ENCODE measurements at regions not wholly inside any gene's neighbourhood (a gene's known extent, or its start where the extent isn't known, plus 50 kb on each side); places are given as distances from the start of the nearest gene placed in this dataset.

DNA sequence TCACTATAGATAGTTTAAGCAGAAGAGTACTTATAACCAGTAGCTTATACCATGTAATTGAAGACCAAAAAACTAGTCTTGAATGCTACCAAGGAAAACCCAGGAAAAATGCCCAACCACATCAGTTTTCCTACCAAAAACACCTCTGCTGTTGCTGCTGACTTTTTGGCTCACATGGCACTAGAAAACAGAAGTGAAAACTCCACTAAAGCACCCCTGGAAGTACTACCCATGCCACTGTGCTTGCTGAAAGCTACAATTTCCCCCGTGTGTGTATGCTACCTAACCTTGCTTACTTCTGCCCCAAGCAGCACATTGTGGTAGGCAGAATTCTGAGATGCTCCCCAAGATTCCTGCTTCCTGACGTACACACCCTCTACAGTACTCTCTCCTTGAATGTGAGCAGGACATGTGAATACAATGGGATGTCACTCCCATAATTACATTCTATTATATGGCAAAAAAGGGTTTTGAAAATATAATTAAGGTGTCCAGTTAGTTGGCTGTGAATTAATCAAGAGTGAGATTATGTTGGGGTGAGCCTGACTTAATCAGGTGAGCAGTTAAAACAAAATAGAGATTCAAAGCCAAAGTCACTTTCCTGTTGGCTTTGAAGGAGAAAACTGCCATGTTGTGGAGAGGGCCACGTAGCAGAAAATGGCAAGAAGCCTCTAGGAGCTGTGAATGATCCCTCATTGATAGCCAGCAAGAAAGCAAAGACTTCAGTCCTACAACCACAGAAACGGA lies 209.8 kb upstream of the MARCKS start:
- TF ChIP-seq POLR2A (IDR thresholded peaks at IDR 0.05; ENCODE audit: low read length) = no peak
- TF ChIP-seq GATA1 (IDR thresholded peaks at IDR 0.05; ENCODE audit: low read depth, low read length) = no peak
